ENCODE measurements at regions not wholly inside any gene's neighbourhood (a gene's known extent, or its start where the extent isn't known, plus 50 kb on each side); places are given as distances from the start of the nearest gene placed in this dataset.

DNA sequence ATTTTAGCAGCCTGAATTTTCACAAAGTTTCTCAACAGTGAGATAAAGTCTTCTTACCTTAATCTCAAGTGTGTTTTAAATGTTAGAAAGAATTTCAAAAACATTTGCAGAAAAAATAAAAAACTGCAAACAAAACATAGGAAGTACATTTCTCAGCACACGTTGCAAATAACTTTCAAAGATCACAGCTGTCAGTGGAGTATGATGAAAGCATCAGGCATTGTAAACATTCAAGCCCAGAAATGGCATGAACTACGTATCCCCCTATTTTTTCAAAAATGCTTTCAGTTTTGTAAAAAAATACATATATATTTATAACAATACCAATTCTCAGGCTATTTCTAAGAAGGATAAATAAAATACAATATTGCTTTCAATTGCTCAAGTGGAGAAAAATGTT lies 320.6 kb upstream of the TFPI start:
- Histone ChIP-seq H3F3A (replicated peaks; ENCODE audit: low read depth) (no peaks in the 10 kb centered on the region), H3K36me3 (ENCODE audit: insufficient read depth) (no peaks in the 10 kb centered on the region), H4K20me1 (replicated peaks; ENCODE audit: insufficient read depth) (no peaks in the 10 kb centered on the region), H3K79me2 (replicated peaks; ENCODE audit: insufficient read depth) (no peaks in the 10 kb centered on the region), H3K9me2 (ENCODE audit: insufficient read depth) (0 out of 2 replicates have a peak, but pooled peaks cover 2% of the 10 kb centered on the region), H3K27ac (ENCODE audit: low read depth) (no peak overlapping the region), H3K27me3 (ENCODE audit: insufficient read depth) (no peaks in the 10 kb centered on the region), H3K4me1 (ENCODE audit: insufficient read depth) (peaks cover 13% of the 10 kb centered on the region), H3K4me2 (no peak overlapping the region), H2AFZ (no peak overlapping the region), H3K4me3 (no peak overlapping the region)
- ATAC-seq, result no peak
- TF ChIP-seq ZNF331 (CRISPR knock-in tag; IDR thresholded peaks at IDR 0.05; ENCODE audit: low read depth), result no peak
- TF ChIP-seq ZNF114 (CRISPR knock-in tag; IDR thresholded peaks at IDR 0.05), result no peak
- no peak for TF ChIP-seq CREB1 (CRISPR knock-in tag; IDR thresholded peaks at IDR 0.05; ENCODE audit: low read depth)
- H3K4me3 Mint-ChIP-seq, result no peak overlapping the region
- DNase-seq (ENCODE audit: low spot score), result no peak
- H3K9me3 Mint-ChIP-seq, result peaks cover under 1% of the 10 kb centered on the region; the same call in 2 of the 3 replicates
- no peaks in the 10 kb centered on the region for H3K27me3 Mint-ChIP-seq (ENCODE audit: insufficient read depth, low read depth, poor library complexity)
- H3K4me1 Mint-ChIP-seq, result peaks cover 6% of the 10 kb centered on the region
- no peak overlapping the region for H3K27ac Mint-ChIP-seq
- peaks cover 1% of the 10 kb centered on the region; the same call in 2 of the 3 replicates for H3K36me3 Mint-ChIP-seq (ENCODE audit: low read depth)

- Histone ChIP-seq H3K79me2 (replicated peaks; ENCODE audit: insufficient read depth) (no peaks in the 10 kb centered on the region), H2AFZ (no peak overlapping the region), H3K9me2 (ENCODE audit: insufficient read depth) (0 out of 2 replicates have a peak, but pooled peaks cover 2% of the 10 kb centered on the region), H3K27ac (ENCODE audit: low read depth) (no peak overlapping the region), H3K4me3 (no peak overlapping the region), H3K4me2 (no peak overlapping the region), H3K4me1 (ENCODE audit: insufficient read depth) (peaks cover 14% of the 10 kb centered on the region), H3K36me3 (ENCODE audit: insufficient read depth) (no peaks in the 10 kb centered on the region), H3F3A (replicated peaks; ENCODE audit: low read depth) (no peaks in the 10 kb centered on the region), H4K20me1 (replicated peaks; ENCODE audit: insufficient read depth) (no peaks in the 10 kb centered on the region), H3K27me3 (ENCODE audit: insufficient read depth) (no peaks in the 10 kb centered on the region)
- H3K9me3 Mint-ChIP-seq, result no peaks in the 10 kb centered on the region; the same call in 2 of the 3 replicates
- TF ChIP-seq, protein P1, sequence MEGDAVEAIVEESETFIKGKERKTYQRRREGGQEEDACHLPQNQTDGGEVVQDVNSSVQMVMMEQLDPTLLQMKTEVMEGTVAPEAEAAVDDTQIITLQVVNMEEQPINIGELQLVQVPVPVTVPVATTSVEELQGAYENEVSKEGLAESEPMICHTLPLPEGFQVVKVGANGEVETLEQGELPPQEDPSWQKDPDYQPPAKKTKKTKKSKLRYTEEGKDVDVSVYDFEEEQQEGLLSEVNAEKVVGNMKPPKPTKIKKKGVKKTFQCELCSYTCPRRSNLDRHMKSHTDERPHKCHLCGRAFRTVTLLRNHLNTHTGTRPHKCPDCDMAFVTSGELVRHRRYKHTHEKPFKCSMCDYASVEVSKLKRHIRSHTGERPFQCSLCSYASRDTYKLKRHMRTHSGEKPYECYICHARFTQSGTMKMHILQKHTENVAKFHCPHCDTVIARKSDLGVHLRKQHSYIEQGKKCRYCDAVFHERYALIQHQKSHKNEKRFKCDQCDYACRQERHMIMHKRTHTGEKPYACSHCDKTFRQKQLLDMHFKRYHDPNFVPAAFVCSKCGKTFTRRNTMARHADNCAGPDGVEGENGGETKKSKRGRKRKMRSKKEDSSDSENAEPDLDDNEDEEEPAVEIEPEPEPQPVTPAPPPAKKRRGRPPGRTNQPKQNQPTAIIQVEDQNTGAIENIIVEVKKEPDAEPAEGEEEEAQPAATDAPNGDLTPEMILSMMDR (conservative IDR thresholded peaks at IDR 0.05; ENCODE audit: low read depth in 2 of 2), result no peak
- no peak for TF ChIP-seq NANOG (IDR thresholded peaks at IDR 0.05; ENCODE audit: borderline replicate concordance)
- TF ChIP-seq EZH2 (IDR thresholded peaks at IDR 0.05; ENCODE audit: low read depth, unreplicated experiment), result no peak
- TF ChIP-seq, protein P2, sequence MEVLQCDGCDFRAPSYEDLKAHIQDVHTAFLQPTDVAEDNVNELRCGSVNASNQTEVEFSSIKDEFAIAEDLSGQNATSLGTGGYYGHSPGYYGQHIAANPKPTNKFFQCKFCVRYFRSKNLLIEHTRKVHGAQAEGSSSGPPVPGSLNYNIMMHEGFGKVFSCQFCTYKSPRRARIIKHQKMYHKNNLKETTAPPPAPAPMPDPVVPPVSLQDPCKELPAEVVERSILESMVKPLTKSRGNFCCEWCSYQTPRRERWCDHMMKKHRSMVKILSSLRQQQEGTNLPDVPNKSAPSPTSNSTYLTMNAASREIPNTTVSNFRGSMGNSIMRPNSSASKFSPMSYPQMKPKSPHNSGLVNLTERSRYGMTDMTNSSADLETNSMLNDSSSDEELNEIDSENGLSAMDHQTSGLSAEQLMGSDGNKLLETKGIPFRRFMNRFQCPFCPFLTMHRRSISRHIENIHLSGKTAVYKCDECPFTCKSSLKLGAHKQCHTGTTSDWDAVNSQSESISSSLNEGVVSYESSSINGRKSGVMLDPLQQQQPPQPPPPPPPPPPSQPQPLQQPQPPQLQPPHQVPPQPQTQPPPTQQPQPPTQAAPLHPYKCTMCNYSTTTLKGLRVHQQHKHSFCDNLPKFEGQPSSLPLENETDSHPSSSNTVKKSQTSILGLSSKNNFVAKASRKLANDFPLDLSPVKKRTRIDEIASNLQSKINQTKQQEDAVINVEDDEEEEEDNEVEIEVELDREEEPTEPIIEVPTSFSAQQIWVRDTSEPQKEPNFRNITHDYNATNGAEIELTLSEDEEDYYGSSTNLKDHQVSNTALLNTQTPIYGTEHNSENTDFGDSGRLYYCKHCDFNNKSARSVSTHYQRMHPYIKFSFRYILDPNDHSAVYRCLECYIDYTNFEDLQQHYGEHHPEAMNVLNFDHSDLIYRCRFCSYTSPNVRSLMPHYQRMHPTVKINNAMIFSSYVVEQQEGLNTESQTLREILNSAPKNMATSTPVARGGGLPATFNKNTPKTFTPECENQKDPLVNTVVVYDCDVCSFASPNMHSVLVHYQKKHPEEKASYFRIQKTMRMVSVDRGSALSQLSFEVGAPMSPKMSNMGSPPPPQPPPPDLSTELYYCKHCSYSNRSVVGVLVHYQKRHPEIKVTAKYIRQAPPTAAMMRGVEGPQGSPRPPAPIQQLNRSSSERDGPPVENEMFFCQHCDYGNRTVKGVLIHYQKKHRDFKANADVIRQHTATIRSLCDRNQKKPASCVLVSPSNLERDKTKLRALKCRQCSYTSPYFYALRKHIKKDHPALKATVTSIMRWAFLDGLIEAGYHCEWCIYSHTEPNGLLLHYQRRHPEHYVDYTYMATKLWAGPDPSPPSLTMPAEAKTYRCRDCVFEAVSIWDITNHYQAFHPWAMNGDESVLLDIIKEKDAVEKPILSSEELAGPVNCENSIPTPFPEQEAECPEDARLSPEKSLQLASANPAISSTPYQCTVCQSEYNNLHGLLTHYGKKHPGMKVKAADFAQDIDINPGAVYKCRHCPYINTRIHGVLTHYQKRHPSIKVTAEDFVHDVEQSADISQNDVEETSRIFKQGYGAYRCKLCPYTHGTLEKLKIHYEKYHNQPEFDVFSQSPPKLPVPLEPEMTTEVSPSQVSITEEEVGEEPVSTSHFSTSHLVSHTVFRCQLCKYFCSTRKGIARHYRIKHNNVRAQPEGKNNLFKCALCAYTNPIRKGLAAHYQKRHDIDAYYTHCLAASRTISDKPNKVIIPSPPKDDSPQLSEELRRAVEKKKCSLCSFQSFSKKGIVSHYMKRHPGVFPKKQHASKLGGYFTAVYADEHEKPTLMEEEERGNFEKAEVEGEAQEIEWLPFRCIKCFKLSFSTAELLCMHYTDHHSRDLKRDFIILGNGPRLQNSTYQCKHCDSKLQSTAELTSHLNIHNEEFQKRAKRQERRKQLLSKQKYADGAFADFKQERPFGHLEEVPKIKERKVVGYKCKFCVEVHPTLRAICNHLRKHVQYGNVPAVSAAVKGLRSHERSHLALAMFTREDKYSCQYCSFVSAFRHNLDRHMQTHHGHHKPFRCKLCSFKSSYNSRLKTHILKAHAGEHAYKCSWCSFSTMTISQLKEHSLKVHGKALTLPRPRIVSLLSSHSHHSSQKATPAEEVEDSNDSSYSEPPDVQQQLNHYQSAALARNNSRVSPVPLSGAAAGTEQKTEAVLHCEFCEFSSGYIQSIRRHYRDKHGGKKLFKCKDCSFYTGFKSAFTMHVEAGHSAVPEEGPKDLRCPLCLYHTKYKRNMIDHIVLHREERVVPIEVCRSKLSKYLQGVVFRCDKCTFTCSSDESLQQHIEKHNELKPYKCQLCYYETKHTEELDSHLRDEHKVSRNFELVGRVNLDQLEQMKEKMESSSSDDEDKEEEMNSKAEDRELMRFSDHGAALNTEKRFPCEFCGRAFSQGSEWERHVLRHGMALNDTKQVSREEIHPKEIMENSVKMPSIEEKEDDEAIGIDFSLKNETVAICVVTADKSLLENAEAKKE (CRISPR knock-in tag; IDR thresholded peaks at IDR 0.05), result no peak
- TF ChIP-seq ZNF114 (CRISPR knock-in tag; IDR thresholded peaks at IDR 0.05), result no peak
- ATAC-seq (no peak), DNase-seq (ENCODE audit: low spot score) (no peak)
- H3K27ac Mint-ChIP-seq, result no peak overlapping the region
- H3K27me3 Mint-ChIP-seq (ENCODE audit: insufficient read depth, low read depth, poor library complexity), result no peaks in the 10 kb centered on the region
- no peaks in the 10 kb centered on the region for H3K36me3 Mint-ChIP-seq (ENCODE audit: low read depth)
- no peak overlapping the region for H3K4me3 Mint-ChIP-seq
- H3K4me1 Mint-ChIP-seq, result peaks cover 6% of the 10 kb centered on the region
Observed at GRCh38 chr2:187875261-187876141, 321.3 kb upstream of the TFPI start.
